ENCODE measurements at regions not wholly inside any gene's neighbourhood (a gene's known extent, or its start where the extent isn't known, plus 50 kb on each side); places are given as distances from the start of the nearest gene placed in this dataset.
"Not testable (repeated sequence)": the region's sequence is repeated elsewhere in the genome, so short reads cannot be mapped to it uniquely, and the experiment has no call there.

DNA sequence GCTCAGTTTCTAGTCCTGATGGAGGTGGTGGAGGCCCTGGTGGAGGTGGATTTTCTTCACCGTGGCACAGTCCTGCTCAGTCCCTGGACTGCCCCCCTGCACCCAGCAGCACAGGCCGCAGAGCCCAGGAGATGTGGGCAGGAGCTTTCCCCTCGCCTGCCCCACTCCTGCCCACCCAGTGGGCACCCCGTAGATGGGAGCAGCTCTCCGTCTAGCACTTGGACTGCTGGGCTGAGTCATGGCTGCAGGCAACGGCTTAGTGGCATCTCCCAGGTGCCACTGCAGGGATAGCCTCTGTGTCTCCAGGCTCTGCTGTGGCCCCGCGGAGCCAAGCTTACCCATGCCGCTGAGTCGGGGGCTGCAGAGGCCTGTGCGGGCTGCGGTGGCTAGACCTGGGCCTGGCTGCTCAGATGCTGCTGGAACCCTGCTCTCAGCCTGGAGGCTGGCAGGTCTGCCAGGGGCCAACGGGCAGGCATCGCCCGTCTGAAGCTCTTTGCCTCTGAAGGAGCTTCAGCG is 92.3 kb upstream of the CTDP1 start:
- Histone ChIP-seq H3K9ac (ENCODE audit: low read depth, low read length) (no peak overlapping the region), H3K9me3 (ENCODE audit: control insufficient read depth, insufficient read depth, low read length) (no peaks in the 10 kb centered on the region), H3K4me1 (ENCODE audit: control insufficient read depth, insufficient read depth, low read length) (no peaks in the 10 kb centered on the region), H3K4me3 (ENCODE audit: low read depth, low read length) (no peak overlapping the region), H3K27me3 (ENCODE audit: control insufficient read depth, insufficient read depth, low read length) (no peaks in the 10 kb centered on the region), H3K36me3 (ENCODE audit: control insufficient read depth, insufficient read depth, low read length) (no peaks in the 10 kb centered on the region)

DNA sequence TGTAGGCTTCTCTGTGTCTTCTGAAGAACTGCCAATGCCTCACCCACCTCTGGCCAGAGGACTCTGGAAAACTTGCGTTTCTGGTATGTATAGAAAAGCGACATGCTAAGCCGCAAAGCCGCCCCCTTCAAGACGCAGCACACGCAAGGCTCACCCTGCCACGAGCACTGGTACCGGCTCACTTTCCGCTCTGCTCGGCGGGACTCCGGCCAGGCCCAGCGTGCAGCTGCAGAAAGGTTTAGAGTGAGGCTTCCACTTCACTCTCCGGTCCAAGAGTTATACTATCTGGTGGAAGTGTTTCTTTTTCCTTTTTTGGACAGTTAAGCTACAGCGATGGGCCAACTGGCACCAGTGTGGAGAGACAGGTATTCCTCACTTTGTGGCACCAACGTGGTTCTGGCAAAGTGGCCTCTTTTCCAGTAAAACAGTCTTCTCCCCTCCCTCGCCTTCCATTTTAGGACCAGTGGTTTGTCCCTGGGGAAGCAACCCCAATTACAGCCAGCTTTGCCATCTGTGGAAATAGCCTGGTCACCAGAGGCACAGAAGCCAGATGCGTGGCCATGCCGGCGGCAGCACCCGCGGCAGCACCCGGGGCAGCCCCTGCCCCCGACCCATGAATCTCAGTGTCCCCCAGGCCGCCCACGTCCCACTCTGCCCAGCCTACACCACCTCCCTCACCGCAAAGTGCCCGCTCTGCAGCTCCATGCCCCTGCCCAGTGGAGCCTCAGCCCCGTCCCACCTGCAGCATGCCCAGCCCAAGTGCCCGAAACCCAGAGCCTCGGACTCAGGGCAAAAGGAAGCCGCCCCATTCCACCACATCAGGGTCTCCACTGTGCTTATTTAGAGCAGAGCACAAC is 91.6 kb upstream of the CTDP1 start:
- Histone ChIP-seq H3K27me3 (ENCODE audit: control insufficient read depth, insufficient read depth, low read length) (no peaks in the 10 kb centered on the region), H3K36me3 (ENCODE audit: control insufficient read depth, insufficient read depth, low read length) (no peaks in the 10 kb centered on the region), H3K4me1 (ENCODE audit: control insufficient read depth, insufficient read depth, low read length) (no peaks in the 10 kb centered on the region), H3K4me3 (ENCODE audit: low read depth, low read length) (no peak overlapping the region), H3K9me3 (ENCODE audit: control insufficient read depth, insufficient read depth, low read length) (no peaks in the 10 kb centered on the region), H3K9ac (ENCODE audit: low read depth, low read length) (no peak overlapping the region)

DNA sequence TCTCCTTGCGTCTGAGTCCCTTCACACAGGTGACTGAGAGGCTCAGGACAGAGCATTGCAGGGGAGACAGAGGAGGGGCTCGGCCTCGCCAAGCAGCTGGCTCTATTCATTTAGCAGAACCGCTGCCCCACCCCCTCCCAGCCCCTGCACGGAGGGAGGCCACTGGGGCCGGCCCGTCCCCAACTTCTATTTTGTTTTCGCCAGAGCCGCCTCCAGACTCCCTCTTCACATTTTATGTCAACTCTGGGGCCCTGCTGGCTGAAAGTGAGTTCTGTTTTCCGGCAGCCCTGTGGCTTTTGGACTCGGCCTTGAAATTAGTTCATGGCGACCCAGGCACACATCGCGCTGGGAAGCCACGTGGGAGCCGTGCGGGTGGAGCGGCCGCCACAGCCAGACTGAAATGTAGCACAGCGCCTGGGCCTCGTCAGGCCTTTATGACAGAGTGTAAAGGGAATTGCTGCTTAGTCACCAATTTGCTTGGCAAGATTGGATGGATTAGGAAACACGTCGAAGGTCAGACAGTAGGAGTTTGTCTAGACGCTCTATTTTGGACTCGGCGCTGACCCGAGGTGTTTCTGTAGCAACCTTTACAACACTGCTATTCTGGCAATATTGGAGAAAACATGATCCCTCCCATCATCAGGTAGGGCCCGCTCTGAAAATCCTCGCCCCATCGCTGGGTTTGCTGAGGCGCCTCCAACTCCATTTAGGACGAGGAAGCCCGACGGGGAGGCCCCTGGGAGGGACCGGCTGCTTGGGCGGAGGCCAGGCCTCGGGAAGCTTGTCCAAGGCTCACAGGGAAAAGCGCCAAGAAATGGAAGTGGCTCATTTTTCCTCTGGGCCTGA is 90.7 kb upstream of the CTDP1 start:
- Histone ChIP-seq H3K36me3 (ENCODE audit: control insufficient read depth, insufficient read depth, low read length) (no peaks in the 10 kb centered on the region), H3K4me3 (ENCODE audit: low read depth, low read length) (no peak overlapping the region), H3K4me1 (ENCODE audit: control insufficient read depth, insufficient read depth, low read length) (no peaks in the 10 kb centered on the region), H3K27me3 (ENCODE audit: control insufficient read depth, insufficient read depth, low read length) (no peaks in the 10 kb centered on the region), H3K9me3 (ENCODE audit: control insufficient read depth, insufficient read depth, low read length) (no peaks in the 10 kb centered on the region), H3K9ac (ENCODE audit: low read depth, low read length) (no peak overlapping the region)

DNA sequence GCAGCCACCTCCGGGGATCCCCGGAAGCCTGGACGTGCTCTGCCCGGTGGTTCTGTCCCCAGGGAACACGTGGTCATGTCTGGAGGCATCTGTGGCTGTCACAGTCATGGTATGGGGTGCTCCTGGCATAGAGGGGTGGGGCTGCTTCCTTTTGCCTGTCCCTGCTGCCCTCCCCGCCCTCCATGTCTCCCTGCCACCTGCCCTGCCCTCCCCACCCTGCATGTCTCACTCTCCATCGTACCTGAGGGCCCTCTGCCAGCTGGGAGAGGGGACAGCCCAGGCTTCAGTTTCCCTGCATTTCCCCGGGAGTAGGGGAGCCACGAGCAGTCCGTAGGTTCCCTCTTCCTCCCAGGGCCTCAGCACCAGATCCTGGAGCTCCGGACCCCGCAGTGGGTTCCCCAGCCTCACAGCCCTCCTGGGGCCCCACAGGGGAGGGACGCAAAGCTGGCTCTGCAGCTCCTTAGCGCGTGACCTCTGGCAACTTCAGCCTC is 90.0 kb upstream of the CTDP1 start:
- no peaks in the 10 kb centered on the region for H3K36me3 ChIP-seq (ENCODE audit: control insufficient read depth, insufficient read depth, low read length)
- H3K27me3 ChIP-seq (ENCODE audit: control insufficient read depth, insufficient read depth, low read length) = no peaks in the 10 kb centered on the region
- H3K4me1 ChIP-seq (ENCODE audit: control insufficient read depth, insufficient read depth, low read length) = no peaks in the 10 kb centered on the region
- H3K9me3 ChIP-seq (ENCODE audit: control insufficient read depth, insufficient read depth, low read length) = no peaks in the 10 kb centered on the region
- no peak overlapping the region for H3K4me3 ChIP-seq (ENCODE audit: low read depth, low read length)
- no peak overlapping the region for H3K9ac ChIP-seq (ENCODE audit: low read depth, low read length)

DNA sequence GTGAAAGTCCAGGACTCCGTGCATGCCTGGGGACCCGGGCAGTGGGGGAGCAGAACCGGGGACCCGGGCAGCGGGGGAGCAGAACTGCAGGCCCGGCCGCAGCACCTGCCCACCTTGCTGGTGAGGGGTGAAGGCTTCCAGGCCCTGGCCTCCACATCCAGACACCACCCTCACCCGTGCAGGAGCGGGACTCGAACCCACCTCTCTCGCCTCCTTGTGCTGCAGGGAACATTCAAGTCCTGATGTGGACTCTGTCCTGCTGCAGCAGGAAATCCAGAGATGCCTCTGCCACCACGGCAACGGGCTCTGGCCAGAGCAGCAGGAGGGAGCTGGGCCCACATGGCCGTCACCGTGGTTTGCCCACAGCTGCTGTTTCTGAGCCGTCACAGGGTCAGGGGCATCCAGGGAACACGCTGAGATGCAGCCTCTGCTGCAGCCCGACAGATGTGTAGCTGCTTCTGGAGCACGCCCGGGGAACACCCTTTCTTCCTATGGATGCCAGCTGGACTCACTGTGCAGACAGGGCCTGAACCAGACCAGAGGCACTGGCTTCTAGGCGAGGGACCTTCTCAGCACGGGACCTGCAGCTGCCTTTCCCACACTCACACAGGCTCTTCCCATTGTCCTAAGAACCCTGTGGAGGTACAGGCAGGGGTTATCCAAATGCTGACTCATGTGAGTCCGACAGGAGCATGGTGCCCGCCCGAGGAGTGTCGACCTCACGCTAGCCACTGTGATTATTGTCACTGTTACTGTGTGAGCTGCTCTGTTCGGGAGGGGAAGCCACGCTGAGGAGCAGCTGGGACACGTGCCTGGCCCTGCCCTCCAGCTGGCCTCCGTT is 89.2 kb upstream of the CTDP1 start:
- Histone ChIP-seq H3K9ac (ENCODE audit: low read depth, low read length) (no peak overlapping the region), H3K27me3 (ENCODE audit: control insufficient read depth, insufficient read depth, low read length) (no peaks in the 10 kb centered on the region), H3K4me3 (ENCODE audit: low read depth, low read length) (no peak overlapping the region), H3K4me1 (ENCODE audit: control insufficient read depth, insufficient read depth, low read length) (no peaks in the 10 kb centered on the region), H3K9me3 (ENCODE audit: control insufficient read depth, insufficient read depth, low read length) (no peaks in the 10 kb centered on the region), H3K36me3 (ENCODE audit: control insufficient read depth, insufficient read depth, low read length) (no peaks in the 10 kb centered on the region)

DNA sequence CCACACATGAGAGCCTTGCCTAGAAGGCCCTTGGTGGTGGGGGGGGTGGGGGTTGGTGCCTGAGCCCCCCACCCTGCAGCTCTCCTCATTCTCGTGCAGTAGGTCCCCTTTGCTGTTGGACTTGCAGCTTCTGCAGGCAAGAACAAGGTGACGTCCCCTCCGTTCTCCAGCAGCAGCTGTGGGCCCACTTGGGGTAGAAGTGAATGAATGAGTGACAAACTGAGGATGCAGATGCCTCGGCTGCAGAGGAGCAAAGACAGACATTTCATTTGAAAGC is 88.6 kb upstream of the CTDP1 start:
- no peaks in the 10 kb centered on the region for H3K9me3 ChIP-seq (ENCODE audit: control insufficient read depth, insufficient read depth, low read length)
- H3K4me3 ChIP-seq (ENCODE audit: low read depth, low read length) = no peak overlapping the region
- H3K27me3 ChIP-seq (ENCODE audit: control insufficient read depth, insufficient read depth, low read length) = no peaks in the 10 kb centered on the region
- H3K4me1 ChIP-seq (ENCODE audit: control insufficient read depth, insufficient read depth, low read length) = no peaks in the 10 kb centered on the region
- no peaks in the 10 kb centered on the region for H3K36me3 ChIP-seq (ENCODE audit: control insufficient read depth, insufficient read depth, low read length)
- no peak overlapping the region for H3K9ac ChIP-seq (ENCODE audit: low read depth, low read length)

DNA sequence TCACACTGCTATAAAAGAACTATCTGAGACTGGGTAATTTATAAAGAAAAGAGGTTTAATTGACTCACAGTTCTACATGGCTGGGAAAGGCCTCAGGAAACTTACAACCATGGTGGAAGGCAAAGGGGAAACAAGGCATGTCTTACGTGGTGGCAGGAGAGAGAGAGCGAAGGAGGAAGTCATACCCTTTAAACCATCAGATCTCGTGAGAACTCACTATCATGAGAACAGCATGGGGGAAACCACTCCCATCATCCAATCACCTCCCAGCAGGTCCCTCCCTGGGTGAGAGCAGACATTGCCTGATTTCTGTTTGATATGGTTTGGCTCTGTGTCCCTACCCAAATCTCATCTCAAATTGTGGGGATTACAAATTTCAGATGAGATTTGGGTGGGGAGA is 86.9 kb upstream of the CTDP1 start:
- not testable (repeated sequence) for H3K4me3 ChIP-seq (ENCODE audit: low read depth, low read length); H3K9ac ChIP-seq (ENCODE audit: low read depth, low read length); H3K9me3 ChIP-seq (ENCODE audit: control insufficient read depth, insufficient read depth, low read length); H3K4me1 ChIP-seq (ENCODE audit: control insufficient read depth, insufficient read depth, low read length); H3K27me3 ChIP-seq (ENCODE audit: control insufficient read depth, insufficient read depth, low read length); H3K36me3 ChIP-seq (ENCODE audit: control insufficient read depth, insufficient read depth, low read length)

DNA sequence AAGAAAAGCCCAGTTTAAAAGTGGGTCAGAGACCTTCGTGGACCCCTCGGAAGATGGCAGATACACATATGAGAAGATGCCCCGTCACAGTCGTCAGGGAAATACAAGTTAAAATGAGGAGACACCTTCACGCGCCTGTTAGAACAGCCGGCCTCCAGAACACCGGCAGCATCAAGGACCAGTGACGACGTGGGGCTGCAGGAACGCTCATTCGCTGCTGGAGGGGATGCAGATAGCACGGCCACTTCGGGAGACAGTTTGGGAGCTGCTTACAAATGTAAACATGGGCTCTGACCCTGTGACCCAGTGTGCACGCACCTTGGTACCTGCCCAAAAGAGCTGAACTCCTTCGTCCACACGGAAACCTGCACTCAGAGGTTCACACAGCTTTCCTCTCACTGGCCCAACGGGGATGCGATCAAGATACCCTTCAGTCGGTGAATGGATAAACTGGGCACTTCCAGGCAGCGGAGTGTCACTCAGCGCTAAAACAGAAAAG is 83.7 kb upstream of the CTDP1 start:
- no peaks in the 10 kb centered on the region for H3K4me1 ChIP-seq (ENCODE audit: control insufficient read depth, insufficient read depth, low read length)
- H3K9me3 ChIP-seq (ENCODE audit: control insufficient read depth, insufficient read depth, low read length) = no peaks in the 10 kb centered on the region
- no peak overlapping the region for H3K4me3 ChIP-seq (ENCODE audit: low read depth, low read length)
- no peak overlapping the region for H3K9ac ChIP-seq (ENCODE audit: low read depth, low read length)
- H3K36me3 ChIP-seq (ENCODE audit: control insufficient read depth, insufficient read depth, low read length) = no peaks in the 10 kb centered on the region
- no peaks in the 10 kb centered on the region for H3K27me3 ChIP-seq (ENCODE audit: control insufficient read depth, insufficient read depth, low read length)

DNA sequence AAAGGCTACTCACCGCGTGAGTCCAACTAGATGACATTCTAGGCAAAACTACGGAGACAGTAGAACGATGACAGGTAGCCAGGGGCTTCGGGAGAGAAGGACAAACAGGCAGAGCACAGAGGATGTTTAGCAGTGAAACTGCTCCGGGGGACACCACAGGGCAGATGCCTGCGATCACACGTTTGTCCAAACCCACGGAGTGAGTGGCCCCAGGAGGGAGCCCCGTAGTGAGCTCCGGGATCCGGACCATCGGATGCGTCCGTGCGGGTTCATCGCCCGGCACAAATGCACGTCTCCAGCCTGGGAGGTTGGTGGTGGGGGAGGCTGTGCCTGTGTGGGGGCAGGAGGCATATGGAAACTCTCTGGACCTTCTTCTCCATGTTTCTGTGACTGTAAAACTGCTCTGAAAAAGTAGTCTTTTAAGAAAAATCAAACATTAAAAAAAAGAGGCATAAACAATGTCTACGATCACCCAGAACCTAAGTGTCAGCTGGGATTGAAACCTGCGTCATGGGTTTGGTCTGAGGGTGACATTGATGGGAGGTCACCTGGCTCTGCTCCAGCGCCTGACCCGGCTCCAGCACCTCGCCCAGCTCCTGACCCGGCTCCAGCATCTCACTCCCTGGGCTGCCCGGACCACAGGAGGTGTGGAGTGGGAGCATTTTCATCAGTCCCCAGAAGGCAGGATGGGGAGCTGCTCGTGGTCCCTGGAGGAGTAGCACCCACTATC is 83.0 kb upstream of the CTDP1 start:
- Histone ChIP-seq H3K4me1 (ENCODE audit: control insufficient read depth, insufficient read depth, low read length) (no peaks in the 10 kb centered on the region), H3K9ac (ENCODE audit: low read depth, low read length) (no peak overlapping the region), H3K27me3 (ENCODE audit: control insufficient read depth, insufficient read depth, low read length) (no peaks in the 10 kb centered on the region), H3K9me3 (ENCODE audit: control insufficient read depth, insufficient read depth, low read length) (no peaks in the 10 kb centered on the region), H3K4me3 (ENCODE audit: low read depth, low read length) (no peak overlapping the region), H3K36me3 (ENCODE audit: control insufficient read depth, insufficient read depth, low read length) (no peaks in the 10 kb centered on the region)

DNA sequence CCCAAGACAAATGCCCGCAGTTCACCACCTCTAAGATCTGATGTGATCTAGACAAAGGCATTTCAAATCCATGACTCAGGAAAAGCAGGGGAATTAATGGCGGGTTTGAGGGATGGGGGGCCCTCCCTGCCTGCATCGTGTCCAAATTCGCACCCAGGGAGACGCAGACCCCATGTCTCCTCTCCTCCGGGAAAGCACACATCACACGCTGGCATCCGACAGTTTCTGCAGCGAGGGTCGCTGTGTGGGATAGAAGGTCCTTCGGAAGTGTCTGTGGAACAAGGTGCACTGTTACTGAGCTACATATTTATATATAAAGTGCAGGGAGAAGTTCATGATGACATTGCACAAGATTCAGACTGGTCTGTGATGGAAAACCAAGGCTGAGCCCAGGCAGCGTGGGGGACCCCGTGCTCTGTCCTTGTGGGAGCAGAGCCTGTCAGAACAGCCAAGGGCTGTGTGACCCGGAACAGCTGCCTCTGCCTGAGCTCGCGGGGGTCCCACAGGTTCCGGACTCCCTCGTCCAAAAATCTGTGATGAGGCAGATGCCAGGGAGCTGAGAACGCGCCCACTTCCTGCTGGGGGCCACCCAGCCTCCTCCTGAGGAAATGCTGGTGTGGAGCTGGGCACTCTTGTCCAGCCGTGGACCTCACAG is 82.3 kb upstream of the CTDP1 start:
- Histone ChIP-seq H3K4me1 (ENCODE audit: control insufficient read depth, insufficient read depth, low read length) (no peaks in the 10 kb centered on the region), H3K36me3 (ENCODE audit: control insufficient read depth, insufficient read depth, low read length) (no peaks in the 10 kb centered on the region), H3K4me3 (ENCODE audit: low read depth, low read length) (no peak overlapping the region), H3K27me3 (ENCODE audit: control insufficient read depth, insufficient read depth, low read length) (no peaks in the 10 kb centered on the region), H3K9ac (ENCODE audit: low read depth, low read length) (no peak overlapping the region), H3K9me3 (ENCODE audit: control insufficient read depth, insufficient read depth, low read length) (no peaks in the 10 kb centered on the region)
